ENCODE measurements at regions not wholly inside any gene's neighbourhood (a gene's known extent, or its start where the extent isn't known, plus 50 kb on each side); places are given as distances from the start of the nearest gene placed in this dataset.

DNA sequence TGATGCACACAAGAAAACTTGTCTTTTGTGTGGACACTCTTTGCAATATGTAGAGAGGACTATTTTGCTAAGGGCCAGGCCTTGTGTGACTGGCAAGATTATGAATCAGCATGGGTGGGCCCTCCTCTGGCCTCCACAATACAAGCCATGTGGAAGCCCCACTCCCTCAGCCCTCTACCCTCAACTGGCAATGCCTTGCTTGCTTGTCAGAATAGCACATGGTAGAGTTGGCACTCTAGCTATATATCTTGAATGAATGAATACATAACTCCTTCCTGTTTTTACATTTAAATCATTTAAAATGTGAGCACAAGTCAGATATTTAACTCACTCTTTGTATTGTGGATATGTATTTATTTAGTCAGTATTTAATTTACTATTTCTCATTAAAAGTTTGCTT is 805.4 kb upstream of the GYPC start:
- H3K36me3 Mint-ChIP-seq, result no peaks in the 10 kb centered on the region
- no peak overlapping the region for H3K27ac Mint-ChIP-seq
- POLR2A ChIA-PET, result no interaction called here
- intact Hi-C loops (cut with micrococcal nuclease), result no loop called here
- no peak for DNase-seq
- no peak overlapping the region for H3K4me3 Mint-ChIP-seq
- no peaks in the 10 kb centered on the region for H3K27me3 Mint-ChIP-seq
- no peaks in the 10 kb centered on the region for H3K4me1 Mint-ChIP-seq (ENCODE audit: low read depth)
- no peaks in the 10 kb centered on the region for H3K9me3 Mint-ChIP-seq
- CTCF ChIA-PET, result no interaction called here

DNA sequence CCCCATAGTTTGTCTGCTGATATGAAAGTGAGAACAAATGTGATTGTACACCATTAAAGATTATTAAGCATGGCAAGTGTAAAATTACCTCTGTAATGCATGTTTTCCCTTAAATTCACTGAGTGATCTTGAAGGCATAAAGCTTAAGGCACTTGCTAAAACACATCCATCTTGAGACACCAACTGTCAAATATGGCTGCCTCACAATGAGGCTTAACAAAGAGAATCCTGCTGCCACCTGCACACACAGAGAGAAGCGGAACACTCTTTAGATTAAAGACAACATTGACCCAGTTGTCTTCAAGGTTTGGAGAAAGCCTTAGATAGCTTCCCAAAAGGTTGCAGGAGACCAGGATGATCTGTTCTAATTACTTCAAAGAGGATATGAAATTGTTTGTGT is 803.6 kb upstream of the GYPC start:
- H3K36me3 Mint-ChIP-seq, result no peaks in the 10 kb centered on the region
- no peak overlapping the region for H3K4me3 Mint-ChIP-seq
- POLR2A ChIA-PET, result no interaction called here
- H3K27ac Mint-ChIP-seq, result no peak overlapping the region
- CTCF ChIA-PET, result no interaction called here
- intact Hi-C loops (cut with micrococcal nuclease), result no loop called here
- no peaks in the 10 kb centered on the region for H3K27me3 Mint-ChIP-seq
- no peaks in the 10 kb centered on the region for H3K9me3 Mint-ChIP-seq
- DNase-seq, result no peak
- no peaks in the 10 kb centered on the region for H3K4me1 Mint-ChIP-seq (ENCODE audit: low read depth)

DNA sequence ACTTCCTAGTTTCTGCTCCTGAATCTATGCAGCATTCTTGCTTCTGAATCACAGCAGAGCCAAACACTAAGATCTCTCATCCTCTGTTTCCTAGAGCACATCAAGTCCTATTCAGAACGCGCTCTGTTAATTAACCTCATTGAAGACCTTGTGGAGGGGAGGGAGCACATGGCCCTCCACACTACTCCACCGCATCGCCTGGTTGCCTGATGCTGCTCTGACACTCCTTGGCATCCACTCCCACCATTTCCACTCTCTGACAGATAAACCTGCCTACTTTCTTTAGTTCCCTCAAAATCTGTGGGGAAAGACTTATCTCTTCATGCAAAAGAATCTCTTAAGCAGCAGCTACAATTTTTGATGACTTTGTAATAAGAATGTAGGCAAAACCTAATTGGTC is 802.3 kb upstream of the GYPC start:
- intact Hi-C loops (cut with micrococcal nuclease), result no loop called here
- no peaks in the 10 kb centered on the region for H3K36me3 Mint-ChIP-seq
- H3K4me3 Mint-ChIP-seq, result no peak overlapping the region
- no peak overlapping the region for H3K27ac Mint-ChIP-seq
- no peaks in the 10 kb centered on the region for H3K4me1 Mint-ChIP-seq (ENCODE audit: low read depth)
- ChIA-PET POLR2A (no interaction called here), CTCF (no interaction called here)
- H3K9me3 Mint-ChIP-seq, result no peaks in the 10 kb centered on the region
- no peaks in the 10 kb centered on the region for H3K27me3 Mint-ChIP-seq
- no peak for DNase-seq

DNA sequence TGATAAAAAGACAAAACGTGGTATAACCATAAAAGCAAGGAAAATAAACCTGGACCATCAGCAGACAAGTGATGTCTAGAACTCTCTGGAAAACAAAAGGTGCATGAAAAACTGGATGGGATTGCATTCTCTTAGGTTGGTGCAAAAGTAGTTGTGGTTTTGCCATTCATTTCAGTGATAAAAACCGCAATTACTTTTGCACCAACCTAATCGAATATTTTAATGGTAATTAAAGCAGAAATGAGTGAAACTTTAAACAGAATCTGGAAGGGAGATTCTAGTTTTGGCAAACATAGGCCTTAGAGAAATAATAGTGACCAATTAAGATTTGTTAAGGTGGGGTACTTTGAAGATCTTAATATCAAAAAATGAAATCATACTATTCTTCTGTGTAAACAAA is 800.8 kb upstream of the GYPC start:
- no peaks in the 10 kb centered on the region for H3K4me1 Mint-ChIP-seq (ENCODE audit: low read depth)
- H3K27me3 Mint-ChIP-seq, result no peaks in the 10 kb centered on the region
- no peak overlapping the region for H3K4me3 Mint-ChIP-seq
- intact Hi-C loops (cut with micrococcal nuclease), result no loop called here
- no peak for DNase-seq
- H3K9me3 Mint-ChIP-seq, result no peaks in the 10 kb centered on the region
- CTCF ChIA-PET, result no interaction called here
- H3K36me3 Mint-ChIP-seq, result no peaks in the 10 kb centered on the region
- POLR2A ChIA-PET, result no interaction called here
- no peak overlapping the region for H3K27ac Mint-ChIP-seq

DNA sequence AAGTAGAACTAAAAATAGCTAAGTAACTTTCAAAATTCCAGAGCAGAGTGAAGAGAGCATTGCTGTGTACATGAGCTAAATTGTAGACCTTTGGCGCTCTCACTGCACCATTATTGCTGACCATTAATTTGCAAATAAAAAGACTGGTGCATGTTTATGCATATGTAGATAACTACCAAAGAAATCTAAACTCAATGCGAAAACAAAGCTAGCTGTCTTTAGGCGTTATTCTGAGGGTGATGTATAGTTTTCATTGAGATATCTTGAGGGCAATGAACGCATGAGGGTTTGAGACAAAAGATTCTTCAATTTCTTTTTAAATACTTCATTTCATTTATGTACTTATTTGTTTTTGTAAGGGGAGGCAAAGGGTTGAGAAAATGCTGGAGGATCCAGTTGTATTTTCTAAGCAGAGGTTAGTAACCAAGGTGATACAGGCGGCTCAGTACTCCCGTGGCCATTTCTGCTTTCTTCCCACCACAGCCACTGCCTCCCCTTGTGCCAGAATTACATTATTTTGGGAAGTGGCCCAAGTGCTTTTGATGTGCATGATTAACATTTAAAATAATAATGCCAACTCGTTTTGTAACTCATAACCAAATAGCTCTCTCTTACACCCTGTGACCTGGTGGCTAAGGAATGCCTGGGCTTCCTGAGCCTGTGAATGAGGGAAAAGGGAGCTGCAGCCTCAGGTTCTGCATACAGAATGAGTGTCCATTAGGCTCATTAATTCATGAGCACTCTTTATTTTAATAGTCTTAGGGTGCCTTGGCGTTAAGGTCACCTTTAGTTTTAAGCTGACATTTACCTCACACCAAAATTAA is 797.8 kb upstream of the GYPC start:
- intact Hi-C loops (cut with micrococcal nuclease), result no loop called here
- Mint-ChIP-seq H3K9me3 (no peaks in the 10 kb centered on the region), H3K27ac (no peak overlapping the region), H3K27me3 (no peaks in the 10 kb centered on the region), H3K4me1 (ENCODE audit: low read depth) (no peaks in the 10 kb centered on the region), H3K36me3 (no peaks in the 10 kb centered on the region), H3K4me3 (no peak overlapping the region)
- DNase-seq, result no peak
- POLR2A ChIA-PET, result no interaction called here
- CTCF ChIA-PET, result no interaction called here

DNA sequence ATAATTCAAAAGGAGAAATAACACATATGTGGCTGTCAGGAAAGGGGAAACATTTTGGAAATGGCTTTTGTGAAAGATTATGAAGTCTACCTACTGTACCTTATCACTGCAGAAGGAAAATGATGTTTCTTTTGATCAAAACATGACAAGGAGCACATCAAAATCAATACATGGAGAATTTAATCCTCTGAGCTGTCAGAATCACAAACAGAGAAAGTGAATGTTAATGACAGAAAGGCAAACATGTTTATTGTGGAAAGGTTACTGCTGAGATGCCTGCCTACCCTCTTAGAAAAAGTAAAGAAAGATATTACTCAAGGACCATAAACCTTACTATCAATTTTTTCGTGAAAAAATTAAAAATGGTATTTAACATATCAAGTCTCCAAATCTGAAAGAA is 794.5 kb upstream of the GYPC start:
- no peaks in the 10 kb centered on the region for H3K4me1 Mint-ChIP-seq (ENCODE audit: low read depth)

DNA sequence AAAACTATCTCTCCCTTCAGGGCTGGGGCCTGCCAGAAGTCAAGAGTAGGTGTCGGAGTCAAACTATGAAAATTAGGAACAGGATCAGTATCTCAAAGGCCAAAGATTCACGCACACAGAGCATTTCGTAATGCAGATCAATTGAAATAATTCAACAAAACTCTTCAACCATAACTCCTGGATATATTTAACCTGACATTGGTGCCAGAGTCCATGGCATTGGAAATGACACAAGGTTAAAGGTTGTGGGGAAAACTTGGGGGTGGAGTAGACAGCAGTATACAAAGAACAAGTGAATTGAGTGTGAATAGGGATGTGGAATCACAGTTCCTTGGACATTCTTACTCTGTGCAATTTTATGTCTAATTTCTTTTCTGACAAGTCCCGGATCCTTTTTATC is 788.0 kb upstream of the GYPC start:
- intact Hi-C loops (cut with micrococcal nuclease), result no loop called here
- no peak overlapping the region for H3K27ac Mint-ChIP-seq

More for the DNA sequence above, 794.5 kb upstream of the GYPC start:
- H3K27me3 Mint-ChIP-seq, result no peaks in the 10 kb centered on the region
- H3K36me3 Mint-ChIP-seq, result no peaks in the 10 kb centered on the region
- no peaks in the 10 kb centered on the region for H3K9me3 Mint-ChIP-seq
- intact Hi-C loops (cut with micrococcal nuclease), result no loop called here
- no peak for DNase-seq
- no peak overlapping the region for H3K4me3 Mint-ChIP-seq
- CTCF ChIA-PET, result no interaction called here
- POLR2A ChIA-PET, result no interaction called here
- H3K27ac Mint-ChIP-seq, result no peak overlapping the region

DNA sequence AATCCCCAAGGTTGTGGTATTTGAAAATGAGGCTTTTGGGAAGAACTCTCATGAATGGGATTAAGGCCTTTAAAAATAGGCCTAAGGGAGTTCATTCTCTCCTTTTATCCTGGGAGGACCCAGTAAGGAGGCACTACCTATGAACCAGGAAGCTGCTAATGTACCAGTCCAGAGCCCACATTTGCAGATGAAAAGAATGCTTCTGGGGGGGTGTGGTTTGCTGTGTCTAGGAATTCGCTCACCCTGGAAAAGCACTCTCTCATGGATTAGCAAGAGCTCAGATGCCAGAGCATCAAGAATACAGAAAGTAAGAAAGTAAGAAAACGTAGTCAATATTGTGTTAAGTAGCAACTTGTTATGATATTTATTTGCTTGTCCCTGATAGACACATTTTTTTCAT is 785.7 kb upstream of the GYPC start:
- Mint-ChIP-seq H3K27me3 (no peaks in the 10 kb centered on the region), H3K4me3 (no peak overlapping the region), H3K27ac (no peak overlapping the region), H3K4me1 (ENCODE audit: low read depth) (no peaks in the 10 kb centered on the region), H3K36me3 (no peaks in the 10 kb centered on the region), H3K9me3 (peaks cover 2% of the 10 kb centered on the region)
- intact Hi-C loops (cut with micrococcal nuclease), result no loop called here
- POLR2A ChIA-PET, result no interaction called here
- CTCF ChIA-PET, result no interaction called here
- no peak for DNase-seq

More for the DNA sequence above, 788.0 kb upstream of the GYPC start:
- peaks cover 2% of the 10 kb centered on the region for H3K9me3 Mint-ChIP-seq
- ChIA-PET POLR2A (no interaction called here), CTCF (no interaction called here)
- no peaks in the 10 kb centered on the region for H3K27me3 Mint-ChIP-seq
- DNase-seq, result no peak
- H3K4me3 Mint-ChIP-seq, result no peak overlapping the region
- H3K4me1 Mint-ChIP-seq (ENCODE audit: low read depth), result no peaks in the 10 kb centered on the region
- no peaks in the 10 kb centered on the region for H3K36me3 Mint-ChIP-seq

DNA sequence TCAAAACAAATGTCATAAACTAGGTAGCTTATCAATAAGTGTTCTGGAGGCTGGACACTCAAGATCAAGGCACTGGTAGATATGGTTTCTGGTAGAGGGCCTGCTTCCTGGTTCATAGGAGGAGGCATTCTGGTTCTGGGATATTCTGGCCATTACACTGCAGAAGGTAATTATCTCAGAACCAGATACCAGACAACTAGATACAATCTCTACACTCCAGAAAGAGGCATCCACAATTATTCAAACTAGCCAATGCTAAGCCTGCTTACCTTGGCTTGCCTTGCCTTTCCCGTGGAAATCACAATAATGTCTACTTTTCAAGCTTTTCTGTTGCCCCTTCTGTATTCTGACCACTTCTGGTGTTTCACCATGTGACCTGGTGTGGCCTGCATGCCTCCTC is 785.2 kb upstream of the GYPC start:
- H3K27ac Mint-ChIP-seq, result no peak overlapping the region
- POLR2A ChIA-PET, result no interaction called here
- DNase-seq, result no peak
- H3K4me3 Mint-ChIP-seq, result no peak overlapping the region
- no peaks in the 10 kb centered on the region for H3K27me3 Mint-ChIP-seq
- peaks cover 2% of the 10 kb centered on the region for H3K9me3 Mint-ChIP-seq
- CTCF ChIA-PET, result no interaction called here
- H3K4me1 Mint-ChIP-seq (ENCODE audit: low read depth), result no peaks in the 10 kb centered on the region
- intact Hi-C loops (cut with micrococcal nuclease), result no loop called here
- no peaks in the 10 kb centered on the region for H3K36me3 Mint-ChIP-seq

DNA sequence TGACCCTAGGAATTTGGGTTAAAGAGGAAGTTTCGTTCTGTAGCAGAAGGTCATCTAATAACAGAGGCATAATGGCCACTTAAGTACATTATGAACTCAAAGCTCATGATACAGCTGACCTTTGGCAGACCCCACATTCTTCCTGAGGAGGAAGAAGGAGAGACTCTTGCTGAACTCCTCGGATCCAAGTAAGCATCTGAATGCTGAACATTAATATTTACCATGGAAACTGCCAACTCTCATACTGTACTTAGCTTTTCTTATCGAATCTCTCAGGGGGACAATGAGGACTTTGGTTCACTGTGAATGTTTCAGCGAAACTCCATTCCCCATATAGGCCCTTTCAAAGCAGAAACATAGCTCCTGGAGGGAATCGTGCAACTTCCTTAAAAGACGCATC is 781.4 kb upstream of the GYPC start:
- H3K36me3 Mint-ChIP-seq, result no peaks in the 10 kb centered on the region
- H3K4me1 Mint-ChIP-seq (ENCODE audit: low read depth), result no peaks in the 10 kb centered on the region
- intact Hi-C loops (cut with micrococcal nuclease), result no loop called here
- H3K9me3 Mint-ChIP-seq, result peaks cover 5% of the 10 kb centered on the region
- H3K27ac Mint-ChIP-seq, result no peak overlapping the region
- ChIA-PET POLR2A (no interaction called here), CTCF (no interaction called here)
- H3K27me3 Mint-ChIP-seq, result no peaks in the 10 kb centered on the region
- no peak overlapping the region for H3K4me3 Mint-ChIP-seq
- DNase-seq, result no peak

DNA sequence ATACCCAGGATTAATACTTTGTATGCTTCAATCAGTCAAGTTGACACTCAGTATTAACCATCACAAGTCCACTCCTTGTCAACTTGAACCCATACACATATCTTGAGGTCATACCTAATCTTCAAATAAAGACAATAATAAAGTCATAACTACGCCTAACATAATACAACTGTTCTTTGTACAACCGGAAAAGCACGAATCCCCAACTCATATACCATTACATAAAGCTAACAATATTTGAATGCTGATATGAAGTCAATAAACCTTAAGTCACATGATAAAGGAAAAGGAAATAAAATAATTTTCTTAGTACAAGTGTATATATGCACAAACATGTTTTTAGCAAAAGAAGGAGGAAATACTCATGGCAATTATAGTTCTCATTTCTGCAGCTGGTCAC is 770.6 kb upstream of the GYPC start:
- H3K4me3 Mint-ChIP-seq, result no peak overlapping the region
- DNase-seq, result no peak
- H3K36me3 Mint-ChIP-seq, result no peaks in the 10 kb centered on the region
- no peaks in the 10 kb centered on the region for H3K4me1 Mint-ChIP-seq (ENCODE audit: low read depth)
- no peak overlapping the region for H3K27ac Mint-ChIP-seq
- H3K9me3 Mint-ChIP-seq, result peaks cover 16% of the 10 kb centered on the region
- no peaks in the 10 kb centered on the region for H3K27me3 Mint-ChIP-seq
- CTCF ChIA-PET, result no interaction called here
- POLR2A ChIA-PET, result no interaction called here
- intact Hi-C loops (cut with micrococcal nuclease), result no loop called here

DNA sequence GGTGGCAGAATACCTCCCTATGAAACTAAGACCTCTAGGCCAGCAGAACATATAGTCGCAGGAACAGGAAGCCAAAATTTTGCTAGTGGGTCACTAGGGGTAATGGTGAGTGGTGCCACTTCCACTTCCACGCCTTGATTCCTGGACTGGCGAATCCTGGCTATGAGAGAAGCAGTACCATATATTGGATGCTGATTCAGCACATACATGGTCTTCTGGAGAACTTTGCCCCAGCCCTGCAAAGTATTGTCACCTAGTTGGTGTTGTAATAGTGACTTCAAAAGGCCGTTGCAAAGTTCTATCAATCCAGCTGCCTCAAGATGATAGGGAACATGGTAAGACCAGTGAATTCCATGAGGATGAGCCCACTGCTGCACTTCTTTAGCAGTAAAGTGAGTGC is 769.8 kb upstream of the GYPC start:
- Mint-ChIP-seq H3K27ac (no peak overlapping the region), H3K27me3 (no peaks in the 10 kb centered on the region), H3K36me3 (no peaks in the 10 kb centered on the region), H3K4me3 (no peak overlapping the region), H3K9me3 (peaks cover 16% of the 10 kb centered on the region), H3K4me1 (ENCODE audit: low read depth) (no peaks in the 10 kb centered on the region)
- DNase-seq, result no peak
- ChIA-PET POLR2A (no interaction called here), CTCF (no interaction called here)
- intact Hi-C loops (cut with micrococcal nuclease), result no loop called here

DNA sequence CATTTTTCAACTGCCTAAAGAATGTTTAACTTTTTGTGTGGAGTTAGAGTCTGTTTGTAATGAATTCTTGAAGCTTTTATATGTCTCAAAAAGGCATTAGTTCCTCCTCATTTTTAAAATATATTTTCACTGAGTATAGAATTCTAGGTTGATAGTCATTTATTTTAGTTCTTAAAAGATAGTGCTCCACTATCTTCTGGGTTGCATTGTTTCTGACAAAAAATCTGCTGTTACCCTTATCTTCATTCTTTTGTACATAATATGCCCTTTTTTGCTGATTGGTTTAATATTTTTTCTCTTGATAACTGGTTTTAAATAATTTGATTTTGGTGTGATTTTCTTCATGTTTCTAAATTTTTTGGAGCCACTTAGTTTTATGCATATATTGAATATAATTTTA is 754.7 kb upstream of the GYPC start:
- intact Hi-C loops (cut with micrococcal nuclease), result no loop called here
- Mint-ChIP-seq H3K27me3 (no peaks in the 10 kb centered on the region), H3K9me3 (peaks cover 16% of the 10 kb centered on the region), H3K4me3 (no peak overlapping the region), H3K27ac (no peak overlapping the region), H3K36me3 (no peaks in the 10 kb centered on the region), H3K4me1 (ENCODE audit: low read depth) (no peaks in the 10 kb centered on the region)
- ChIA-PET CTCF (no interaction called here), POLR2A (no interaction called here)
- no peak for DNase-seq

Measured in activated CD4-positive, alpha-beta memory T cell treated with anti-CD3 and anti-CD28 coated beads for 36 hours (primary cell).